GM12872 (cell line): ENCODE measurements at regions not wholly inside any gene's neighbourhood (a gene's known extent, or its start where the extent isn't known, plus 50 kb on each side); places are given as distances from the start of the nearest gene placed in this dataset.

ENCODE experiments used
- TF ChIP-seq, protein P1 (sequence below): IDR thresholded peaks from 3 replicates; pipeline ENCODE4 v1.5.1; 2011; ENCODE audit warnings: low read depth, mild to moderate bottlenecking, low read length, moderate library complexity; ENCODE audit not compliant: insufficient read depth

DNA sequence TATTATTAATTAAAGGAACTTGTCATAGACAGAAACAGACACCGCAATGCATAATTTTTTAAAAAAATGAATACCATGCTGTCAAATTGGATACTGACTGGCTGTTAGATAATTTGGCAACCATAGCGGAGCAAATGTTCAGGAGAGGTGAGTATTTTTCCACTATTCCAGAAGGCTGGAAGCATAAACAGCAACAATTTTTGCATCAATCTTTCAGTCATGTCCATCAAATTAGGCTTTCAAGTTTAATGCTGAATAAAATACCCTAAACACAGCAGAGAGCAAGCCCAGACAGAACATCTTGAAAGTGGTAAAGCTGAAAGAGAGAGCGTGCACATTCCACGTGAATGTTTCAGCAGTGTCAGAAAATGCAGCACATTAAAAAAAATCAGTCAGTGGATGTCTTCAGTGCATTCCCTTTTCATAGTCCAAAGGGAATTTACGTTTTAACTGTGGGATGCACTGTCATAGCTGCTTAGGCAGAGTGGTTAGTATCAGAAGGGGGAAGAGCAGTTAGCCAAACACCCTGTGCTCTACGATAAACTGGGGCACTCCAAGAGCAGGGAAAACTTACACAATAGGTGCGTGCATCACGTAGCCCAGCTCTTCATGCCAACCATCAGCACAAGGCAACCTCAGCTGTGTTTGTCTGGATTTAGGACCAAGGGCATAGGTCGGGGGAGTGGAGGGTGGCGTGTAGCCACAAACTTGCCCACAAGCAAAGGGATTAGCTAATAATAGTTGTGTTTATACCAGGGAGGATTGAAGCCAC, 116.2 kb upstream of the STMND1 start:
- TF ChIP-seq, protein P1, sequence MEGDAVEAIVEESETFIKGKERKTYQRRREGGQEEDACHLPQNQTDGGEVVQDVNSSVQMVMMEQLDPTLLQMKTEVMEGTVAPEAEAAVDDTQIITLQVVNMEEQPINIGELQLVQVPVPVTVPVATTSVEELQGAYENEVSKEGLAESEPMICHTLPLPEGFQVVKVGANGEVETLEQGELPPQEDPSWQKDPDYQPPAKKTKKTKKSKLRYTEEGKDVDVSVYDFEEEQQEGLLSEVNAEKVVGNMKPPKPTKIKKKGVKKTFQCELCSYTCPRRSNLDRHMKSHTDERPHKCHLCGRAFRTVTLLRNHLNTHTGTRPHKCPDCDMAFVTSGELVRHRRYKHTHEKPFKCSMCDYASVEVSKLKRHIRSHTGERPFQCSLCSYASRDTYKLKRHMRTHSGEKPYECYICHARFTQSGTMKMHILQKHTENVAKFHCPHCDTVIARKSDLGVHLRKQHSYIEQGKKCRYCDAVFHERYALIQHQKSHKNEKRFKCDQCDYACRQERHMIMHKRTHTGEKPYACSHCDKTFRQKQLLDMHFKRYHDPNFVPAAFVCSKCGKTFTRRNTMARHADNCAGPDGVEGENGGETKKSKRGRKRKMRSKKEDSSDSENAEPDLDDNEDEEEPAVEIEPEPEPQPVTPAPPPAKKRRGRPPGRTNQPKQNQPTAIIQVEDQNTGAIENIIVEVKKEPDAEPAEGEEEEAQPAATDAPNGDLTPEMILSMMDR: no peak

DNA sequence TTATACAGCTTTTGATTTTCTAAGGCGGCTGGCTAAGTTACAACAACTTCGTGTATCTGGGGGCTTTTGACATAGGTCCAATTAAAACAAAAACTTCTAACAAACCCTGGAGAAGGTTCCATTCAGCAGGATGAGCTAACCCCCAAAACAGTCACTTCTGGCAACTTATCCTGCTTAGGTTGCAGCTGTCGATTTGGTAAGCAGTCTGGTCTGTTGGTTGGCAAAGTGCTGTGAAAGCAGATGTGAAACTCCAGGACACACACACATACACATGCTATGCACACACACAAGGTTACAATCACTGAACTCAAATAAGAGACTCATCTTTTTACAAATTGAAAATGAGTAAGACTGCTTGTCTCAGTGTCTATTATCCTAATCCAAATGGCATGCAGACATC, 119.0 kb upstream of the STMND1 start:
- TF ChIP-seq, protein P1: no peak

DNA sequence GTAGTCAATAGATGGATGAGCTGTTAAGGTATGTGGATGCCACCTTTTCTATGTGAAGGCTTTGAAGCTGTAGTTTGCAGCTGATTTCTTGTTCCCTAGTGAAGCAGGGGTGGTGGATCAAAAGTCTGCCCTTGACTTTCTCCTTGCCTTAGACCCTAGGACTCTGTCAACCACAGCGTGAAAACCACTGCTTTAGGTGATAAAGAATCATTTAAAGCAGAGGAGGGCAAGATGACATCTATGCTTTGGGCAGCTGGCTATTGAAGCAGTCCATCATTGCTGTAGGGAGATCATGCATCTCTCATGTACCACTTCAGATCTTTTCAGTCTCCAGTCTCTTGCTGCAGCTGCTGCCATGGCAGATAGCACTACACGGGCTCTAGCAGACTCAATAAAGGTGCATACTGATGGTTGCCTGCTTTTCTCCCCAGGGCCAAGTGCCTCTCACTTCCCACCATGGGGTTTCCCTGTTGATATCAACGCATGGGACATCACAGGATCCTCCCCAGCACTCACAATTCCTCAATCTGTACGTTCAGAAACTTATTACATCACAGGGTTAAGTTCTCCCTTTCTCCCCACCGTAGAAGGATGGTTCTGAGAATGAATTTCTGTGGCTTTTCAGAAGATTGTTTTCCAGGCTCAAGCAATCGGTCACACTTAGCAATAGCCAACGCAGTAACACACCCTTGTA, 122.0 kb upstream of the STMND1 start:
- TF ChIP-seq, protein P1: no peak

DNA sequence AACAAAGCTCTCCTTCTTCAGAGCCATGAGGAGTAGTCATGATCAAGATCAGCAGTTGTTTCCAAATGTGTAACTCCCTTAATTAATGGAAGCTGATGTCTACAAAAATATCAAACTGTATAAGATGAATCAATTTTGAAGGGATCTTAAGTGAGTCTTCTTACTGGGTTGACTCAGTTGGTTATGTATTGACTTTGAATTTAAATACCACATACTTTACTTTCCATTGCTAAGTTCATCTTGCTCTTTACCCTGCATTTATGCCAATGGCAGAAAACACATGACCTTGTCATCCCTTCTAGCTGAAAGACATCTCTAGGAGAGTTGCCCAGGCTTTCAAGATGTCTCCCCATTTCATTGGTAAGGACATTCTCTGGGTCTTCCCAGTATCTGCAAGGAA, 123.2 kb upstream of the STMND1 start:
- TF ChIP-seq, protein P1: no peak

DNA sequence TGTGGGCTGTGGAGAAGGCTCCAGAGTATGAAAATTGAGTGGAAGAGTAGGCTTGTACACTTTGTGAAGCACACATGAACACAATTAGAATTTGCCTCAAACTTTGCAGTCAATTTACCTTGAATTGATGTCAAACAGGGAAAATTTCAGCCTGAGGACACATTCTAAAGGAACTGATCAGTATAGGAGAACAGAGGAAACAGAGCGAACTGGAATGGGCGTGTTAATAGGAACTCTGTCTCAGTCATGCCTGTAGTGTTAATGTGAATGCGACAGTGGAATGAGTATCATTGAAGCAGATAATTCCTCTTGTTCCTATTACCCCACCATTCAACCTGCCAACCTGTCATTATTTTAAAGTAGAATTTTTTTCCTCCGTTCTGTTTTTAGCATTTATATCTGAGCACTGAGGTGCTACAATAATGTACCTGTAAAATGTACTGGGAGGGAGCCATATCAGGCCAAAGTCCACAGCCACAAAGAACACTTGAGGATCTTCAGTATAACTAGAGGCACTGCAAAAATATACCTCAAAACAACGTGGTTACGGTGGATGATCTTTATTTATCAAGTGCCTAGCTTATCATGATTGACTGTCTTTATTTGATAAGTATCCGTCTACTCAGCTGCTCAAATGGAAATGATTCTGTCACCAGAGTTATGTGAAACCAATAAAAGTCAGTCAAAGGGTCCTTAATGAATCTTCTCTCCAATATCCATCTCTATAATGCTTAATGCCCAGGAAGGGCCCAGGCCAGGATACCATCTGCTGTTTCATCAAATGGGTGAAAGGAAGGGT, 125.3 kb upstream of the STMND1 start:
- TF ChIP-seq, protein P1: no peak

DNA sequence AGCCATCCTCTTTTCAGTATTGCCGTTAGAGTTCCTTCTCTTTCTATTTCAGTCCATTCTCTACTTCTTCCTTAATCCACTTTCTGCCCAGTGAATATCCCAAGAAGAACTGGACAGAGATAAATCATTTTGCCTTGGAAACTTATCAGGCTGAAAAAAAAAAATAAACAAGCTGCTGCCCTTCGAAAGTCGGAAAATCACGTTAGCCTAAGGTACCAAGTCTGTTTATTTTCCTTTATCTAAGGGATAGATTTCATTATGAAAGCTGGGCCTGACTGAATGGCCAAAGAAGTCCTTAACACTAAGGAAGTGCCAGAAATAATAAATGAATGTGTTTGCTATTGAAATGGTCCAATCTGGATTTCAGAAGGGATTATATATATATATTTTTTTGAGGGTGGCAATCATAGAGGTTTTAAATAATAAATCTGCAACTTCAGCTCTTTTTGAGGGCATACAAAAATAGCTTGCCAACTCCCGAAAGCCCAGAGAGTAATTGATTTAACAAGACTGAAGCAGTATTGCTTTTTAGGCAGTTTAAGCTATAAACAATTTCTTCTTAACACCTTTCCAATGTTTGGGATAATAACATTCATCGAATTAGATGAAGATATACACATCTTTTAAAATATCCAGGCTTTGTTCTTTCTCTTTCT, 127.0 kb upstream of the STMND1 start:
- TF ChIP-seq, protein P1: no peak

DNA sequence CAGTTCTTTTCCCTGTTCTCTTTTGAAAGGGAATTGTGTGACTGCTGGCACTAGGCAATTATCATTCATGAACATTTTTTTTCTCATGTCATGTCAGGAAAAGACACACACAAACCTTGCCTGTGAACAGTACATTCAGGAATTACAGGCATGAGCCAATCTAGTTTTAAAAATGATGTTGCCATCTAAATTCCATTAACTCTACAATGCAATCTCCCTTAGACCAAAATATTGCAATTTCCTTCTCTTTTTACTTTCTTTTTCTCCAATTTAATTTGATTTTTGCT, 127.5 kb upstream of the STMND1 start:
- TF ChIP-seq, protein P1: no peak
